Stimulated activated effector memory CD8-positive, alpha-beta T cell treated with anti-CD3 and anti-CD28 coated beads, Interleukin-12 subunit alpha, Interleukin-12 subunit beta, amount 100 ng/mL, for 72 hours (primary cell): ENCODE measurements at regions not wholly inside any gene's neighbourhood (a gene's known extent, or its start where the extent isn't known, plus 50 kb on each side); places are given as distances from the start of the nearest gene placed in this dataset.

Source experiments
- ATAC-seq: fragments of 150-1000 bp; cut with Tn5 transposase; 2 replicates; pipeline ENCODE4 v1.10.0; 2021
- DNase-seq, 2 donors: peaks; one replicate each; pipeline ENCODE4 v3.0.0; 2021 to 2022; ENCODE audit warnings: low spot score in 2 of 2
- H3K27ac Mint-ChIP-seq: one replicate; pipeline ENCODE4 v1.8.0; 2022; ENCODE audit warnings: mild to moderate bottlenecking, mixed read lengths
- H3K36me3 Mint-ChIP-seq: one replicate; pipeline ENCODE4 v1.8.0; 2022; ENCODE audit warnings: mild to moderate bottlenecking, mixed read lengths
- H3K4me1 Mint-ChIP-seq: one replicate; pipeline ENCODE4 v1.8.0; 2022; ENCODE audit warnings: mixed read lengths
- H3K4me3 Mint-ChIP-seq: one replicate; pipeline ENCODE4 v1.8.0; 2022; ENCODE audit warnings: mild to moderate bottlenecking, mixed read lengths
- H3K9me3 Mint-ChIP-seq: one replicate; pipeline ENCODE4 v1.8.0; 2022; ENCODE audit warnings: mixed read lengths

DNA sequence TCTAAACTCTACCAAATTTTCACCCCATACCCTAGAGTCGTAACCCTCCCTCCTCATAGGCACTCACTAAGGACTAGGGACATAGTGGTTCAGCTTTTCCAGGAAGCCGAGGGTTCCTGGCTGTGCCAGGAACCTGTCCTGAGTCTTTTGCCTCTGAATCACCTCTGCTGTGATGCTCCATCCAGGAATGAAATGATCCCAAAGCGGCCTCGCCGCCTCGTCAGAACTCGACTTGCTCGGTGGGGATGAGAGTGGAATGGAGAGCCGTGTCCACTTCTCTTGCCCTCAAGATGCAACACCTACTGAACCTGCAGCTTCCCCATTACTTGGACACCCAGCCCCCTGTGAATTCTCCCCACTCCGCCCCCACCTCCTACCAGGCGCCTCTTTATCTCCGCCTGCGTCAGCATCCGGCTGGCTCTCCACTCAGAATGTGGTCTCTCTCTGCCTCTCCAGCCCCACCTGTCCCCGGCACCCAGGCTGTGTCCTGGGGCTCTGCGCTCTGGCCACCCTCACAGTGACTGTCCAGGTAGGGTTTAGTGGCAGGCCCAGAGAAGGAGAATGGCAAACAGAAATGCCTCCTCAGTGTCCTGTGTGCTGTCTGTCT, 366.1 kb upstream of the ZNF32 start:
- Mint-ChIP-seq H3K36me3 (no peaks in the 10 kb centered on the region), H3K27ac (no peak overlapping the region), H3K4me1 (peaks cover 8% of the 10 kb centered on the region), H3K9me3 (no peaks in the 10 kb centered on the region), H3K4me3 (no peak overlapping the region)
- no peak for DNase-seq
- no peak for ATAC-seq

- no peaks in the 10 kb centered on the region for H3K9me3 Mint-ChIP-seq
- no peak for ATAC-seq
- no peak overlapping the region for H3K27ac Mint-ChIP-seq
Observed at GRCh38 chr10:44013981-44014380, 365.3 kb upstream of the ZNF32 start.

DNA sequence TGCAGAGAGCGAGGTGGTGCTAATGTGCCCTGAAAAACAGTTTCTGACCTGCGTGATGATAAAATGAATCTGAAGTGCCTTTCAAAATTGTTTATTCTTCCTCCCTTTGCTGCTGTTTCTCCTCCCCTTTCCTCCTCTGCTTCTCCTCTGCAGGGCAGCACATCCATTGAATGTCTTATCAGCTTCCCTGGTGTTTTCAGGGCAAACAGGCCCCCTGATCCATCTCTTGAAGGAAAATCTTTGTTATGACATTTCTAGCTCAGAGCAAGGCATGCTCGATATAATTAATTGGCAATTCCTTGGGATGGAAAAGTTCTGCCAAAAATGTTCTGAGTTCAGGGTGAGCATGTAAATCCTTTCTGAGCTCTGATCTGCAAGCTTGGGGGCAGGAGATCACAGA, 364.2 kb upstream of the ZNF32 start:
- no peak overlapping the region for H3K4me3 Mint-ChIP-seq

More at GRCh38 chr10:44013981-44014380, 365.3 kb upstream of the ZNF32 start:
- DNase-seq, result no peak
- peaks cover 8% of the 10 kb centered on the region for H3K4me1 Mint-ChIP-seq
- H3K4me3 Mint-ChIP-seq, result no peak overlapping the region
- no peaks in the 10 kb centered on the region for H3K36me3 Mint-ChIP-seq

GRCh38 chr10:44011603-44011981, 362.9 kb upstream of the ZNF32 start:
- Mint-ChIP-seq H3K27ac (no peak overlapping the region), H3K36me3 (no peaks in the 10 kb centered on the region), H3K4me3 (no peak overlapping the region), H3K4me1 (peaks cover 8% of the 10 kb centered on the region), H3K9me3 (no peaks in the 10 kb centered on the region)
- ATAC-seq (no peak), DNase-seq (no peak)

More for the DNA sequence above, 364.2 kb upstream of the ZNF32 start:
- Mint-ChIP-seq H3K4me1 (peaks cover 8% of the 10 kb centered on the region), H3K27ac (no peak overlapping the region), H3K36me3 (no peaks in the 10 kb centered on the region), H3K9me3 (no peaks in the 10 kb centered on the region)
- DNase-seq (no peak), ATAC-seq (no peak)

DNA sequence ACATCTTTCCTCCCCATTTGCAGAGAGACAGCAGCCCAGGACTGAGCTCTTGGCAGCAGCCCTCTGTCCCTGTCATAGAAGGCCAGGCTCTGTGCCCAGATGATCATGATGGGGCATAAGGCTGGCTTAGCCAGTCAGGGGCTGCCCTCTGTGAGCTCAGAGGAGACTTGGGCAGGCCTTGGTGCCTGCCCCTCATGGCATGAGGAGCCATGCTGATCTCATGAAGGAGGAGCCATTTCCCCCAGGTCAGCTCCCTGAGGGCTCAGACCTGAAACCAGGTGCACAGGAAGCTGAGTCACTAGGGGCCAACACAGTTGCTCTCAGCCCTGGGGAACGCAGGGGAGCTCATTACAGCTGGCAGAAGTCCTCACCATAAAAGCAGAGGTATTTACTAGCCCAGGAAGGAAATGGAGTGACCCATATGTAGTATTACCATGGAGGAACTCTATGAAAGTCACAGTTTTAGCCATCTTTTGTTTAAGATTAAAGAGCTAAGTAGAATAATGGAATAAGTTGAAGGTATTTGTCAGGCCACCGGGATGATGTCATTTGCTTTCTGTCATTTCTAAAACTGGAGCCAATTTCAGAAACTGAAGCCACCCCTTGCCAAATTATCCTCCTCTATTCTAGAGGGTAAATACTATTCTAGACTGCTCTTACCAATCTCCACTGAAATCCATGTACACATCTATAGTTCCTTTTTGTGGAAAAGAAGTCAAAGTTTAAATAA, 362.4 kb upstream of the ZNF32 start:
- ATAC-seq, result peak; percentile 59
- no peaks in the 10 kb centered on the region for H3K9me3 Mint-ChIP-seq
- no peaks in the 10 kb centered on the region for H3K36me3 Mint-ChIP-seq
- no peak overlapping the region for H3K4me3 Mint-ChIP-seq
- H3K4me1 Mint-ChIP-seq, result peaks cover 8% of the 10 kb centered on the region
- H3K27ac Mint-ChIP-seq, result no peak overlapping the region
- no peak for DNase-seq

GRCh38 chr10:44009891-44010632, 361.4 kb upstream of the ZNF32 start:
- Mint-ChIP-seq H3K9me3 (no peaks in the 10 kb centered on the region), H3K27ac (no peak overlapping the region), H3K4me1 (peaks cover 8% of the 10 kb centered on the region), H3K4me3 (no peak overlapping the region), H3K36me3 (no peaks in the 10 kb centered on the region)
- DNase-seq, result no peak
- ATAC-seq, result no peak

GRCh38 chr10:44008917-44009709, 360.4 kb upstream of the ZNF32 start:
- ATAC-seq (no peak), DNase-seq (no peak)
- H3K4me3 Mint-ChIP-seq, result no peak overlapping the region
- H3K4me1 Mint-ChIP-seq, result peaks cover 8% of the 10 kb centered on the region
- no peaks in the 10 kb centered on the region for H3K9me3 Mint-ChIP-seq
- H3K36me3 Mint-ChIP-seq, result no peaks in the 10 kb centered on the region
- H3K27ac Mint-ChIP-seq, result no peak overlapping the region

DNA sequence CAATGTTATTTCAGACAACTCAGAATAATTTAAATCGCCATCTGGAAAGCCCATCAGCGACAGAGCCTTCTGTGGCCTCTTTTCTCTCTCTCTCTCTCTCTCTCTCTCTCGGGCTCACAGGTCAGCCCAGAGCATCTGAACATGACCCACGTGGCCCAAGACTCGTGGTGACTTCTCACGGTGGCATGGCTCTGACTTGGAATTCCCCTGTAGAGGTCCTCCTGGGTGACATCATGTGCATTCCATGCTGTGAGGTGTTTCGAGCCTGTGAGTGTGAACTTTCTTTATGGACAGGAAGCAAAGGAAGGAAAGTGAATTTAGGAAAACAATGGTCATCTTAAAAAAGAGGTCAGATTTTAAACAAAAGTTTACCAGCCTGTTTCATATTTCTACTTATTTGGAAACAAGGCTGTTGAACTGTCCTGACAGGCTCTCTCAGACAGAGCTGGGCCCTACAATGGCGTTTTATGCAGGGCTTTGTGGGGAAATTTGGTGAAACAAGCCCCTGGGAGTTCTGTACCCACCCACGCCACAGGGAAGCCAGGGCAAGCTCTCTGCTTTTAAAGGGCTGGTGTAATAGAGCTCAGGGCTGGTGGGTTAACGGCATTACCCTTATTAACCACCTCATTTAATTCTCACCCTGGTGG, 359.7 kb upstream of the ZNF32 start:
- Mint-ChIP-seq H3K4me1 (peaks cover 8% of the 10 kb centered on the region), H3K27ac (no peak overlapping the region), H3K36me3 (no peaks in the 10 kb centered on the region), H3K9me3 (no peaks in the 10 kb centered on the region), H3K4me3 (no peak overlapping the region)
- no peak for DNase-seq
- no peak for ATAC-seq

GRCh38 chr10:44006771-44007170, 358.1 kb upstream of the ZNF32 start:
- ATAC-seq (no peak), DNase-seq (no peak)
- no peaks in the 10 kb centered on the region for H3K9me3 Mint-ChIP-seq
- H3K36me3 Mint-ChIP-seq, result no peaks in the 10 kb centered on the region
- H3K27ac Mint-ChIP-seq, result no peak overlapping the region
- H3K4me1 Mint-ChIP-seq, result peaks cover 8% of the 10 kb centered on the region
- H3K4me3 Mint-ChIP-seq, result no peak overlapping the region

DNA sequence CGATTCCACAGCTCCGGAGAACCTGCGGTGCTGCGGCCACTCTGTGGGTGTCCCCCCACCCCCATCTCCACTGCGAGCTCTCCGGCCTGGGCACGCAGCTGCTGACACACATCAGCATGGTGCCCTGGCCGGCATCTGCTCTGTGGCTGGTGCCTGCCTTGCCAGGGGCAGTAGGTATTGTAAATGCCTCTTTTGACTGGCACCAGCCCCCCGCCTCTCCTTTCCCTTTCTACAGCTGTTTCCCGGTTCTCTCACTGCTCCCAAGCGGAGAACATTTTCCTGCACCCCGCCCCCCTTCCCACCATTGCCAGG, 357.1 kb upstream of the ZNF32 start:
- H3K36me3 Mint-ChIP-seq, result no peaks in the 10 kb centered on the region
- no peaks in the 10 kb centered on the region for H3K9me3 Mint-ChIP-seq
- DNase-seq (no peak), ATAC-seq (no peak)
- H3K4me3 Mint-ChIP-seq, result no peak overlapping the region
- no peaks in the 10 kb centered on the region for H3K4me1 Mint-ChIP-seq
- no peak overlapping the region for H3K27ac Mint-ChIP-seq

GRCh38 chr10:44004913-44005787, 356.5 kb upstream of the ZNF32 start:
- Mint-ChIP-seq H3K27ac (no peak overlapping the region), H3K9me3 (no peaks in the 10 kb centered on the region), H3K4me1 (no peaks in the 10 kb centered on the region), H3K36me3 (no peaks in the 10 kb centered on the region), H3K4me3 (no peak overlapping the region)
- ATAC-seq (no peak), DNase-seq (no peak)

- H3K27ac Mint-ChIP-seq, result no peak overlapping the region
- no peak overlapping the region for H3K4me3 Mint-ChIP-seq
- no peaks in the 10 kb centered on the region for H3K36me3 Mint-ChIP-seq
- H3K9me3 Mint-ChIP-seq, result no peaks in the 10 kb centered on the region
- H3K4me1 Mint-ChIP-seq, result no peaks in the 10 kb centered on the region
- ATAC-seq (no peak), DNase-seq (no peak)
Observed at GRCh38 chr10:43998021-43998809, 349.5 kb upstream of the ZNF32 start.

DNA sequence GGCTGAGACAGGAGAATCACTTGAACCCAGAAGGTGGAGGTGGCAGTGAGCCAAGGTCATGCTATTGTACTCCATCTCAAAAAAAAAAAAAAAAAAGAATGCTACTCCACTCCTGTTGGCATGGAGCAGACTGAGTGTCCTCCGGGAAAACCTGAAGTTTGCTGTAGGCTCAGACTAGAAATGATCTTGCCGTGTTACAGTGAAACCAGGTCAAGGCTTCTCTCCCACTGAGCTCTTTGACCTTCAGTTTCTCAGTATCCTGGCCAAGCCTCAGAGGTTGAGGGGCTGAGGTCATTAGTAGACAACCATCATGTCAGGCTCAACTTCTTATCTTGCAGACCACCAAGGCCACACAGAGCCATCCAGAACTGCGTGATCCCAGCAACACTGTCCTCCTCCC, 348.6 kb upstream of the ZNF32 start:
- DNase-seq, result no peak
- Mint-ChIP-seq H3K4me1 (no peaks in the 10 kb centered on the region), H3K9me3 (no peaks in the 10 kb centered on the region), H3K36me3 (no peaks in the 10 kb centered on the region), H3K4me3 (no peak overlapping the region), H3K27ac (no peak overlapping the region)
- no peak for ATAC-seq

DNA sequence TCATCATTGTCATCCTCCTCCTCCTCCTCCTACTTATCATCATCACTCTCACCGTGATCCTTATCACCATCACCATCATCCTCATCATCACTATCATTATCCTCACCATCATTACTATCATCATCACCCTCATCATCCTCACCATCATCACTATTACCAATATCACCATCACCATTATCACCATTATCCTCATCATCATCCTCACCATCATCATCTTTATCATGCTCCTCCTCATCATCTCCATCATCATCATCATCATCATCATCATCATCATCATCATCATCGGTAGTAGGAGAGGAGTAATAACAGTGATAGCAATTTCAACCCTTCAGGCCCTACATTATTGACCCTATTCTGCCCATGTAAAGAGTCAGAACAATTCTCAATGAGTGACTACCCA, 345.9 kb upstream of the ZNF32 start:
- Mint-ChIP-seq H3K36me3 (no peaks in the 10 kb centered on the region), H3K27ac (no peak overlapping the region), H3K9me3 (no peaks in the 10 kb centered on the region), H3K4me3 (no peak overlapping the region), H3K4me1 (no peaks in the 10 kb centered on the region)
- ATAC-seq, result no peak
- DNase-seq, result no peak
